ENCODE measurements at regions not wholly inside any gene's neighbourhood (a gene's known extent, or its start where the extent isn't known, plus 50 kb on each side); places are given as distances from the start of the nearest gene placed in this dataset.

DNA sequence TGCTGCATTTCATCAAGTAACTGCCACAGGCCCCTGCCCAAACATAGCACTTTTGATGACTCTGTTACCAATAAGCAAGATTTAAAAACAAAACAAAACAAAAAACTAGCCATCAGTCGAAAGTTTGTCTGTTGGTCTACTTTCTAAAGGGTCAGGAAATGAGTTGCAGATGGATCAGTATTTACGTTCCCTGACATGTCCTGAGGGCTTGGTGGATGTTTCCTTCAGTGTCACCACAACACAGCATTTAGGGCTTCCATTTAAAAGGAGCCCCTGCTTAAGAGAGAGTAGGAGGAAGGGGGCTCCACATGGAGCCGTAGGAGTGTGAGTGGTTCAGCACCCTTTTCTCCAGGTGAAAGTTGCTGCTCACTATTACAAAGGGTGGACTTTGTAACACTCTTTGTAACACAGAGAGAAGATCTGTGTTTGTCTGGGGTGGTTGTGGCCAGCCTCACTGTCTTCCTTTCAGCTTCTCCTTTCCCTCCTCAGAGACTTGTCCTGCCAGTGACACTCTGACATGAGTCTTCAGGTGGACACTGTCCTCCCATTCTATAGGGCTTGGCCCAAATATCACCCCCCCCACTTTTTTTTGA is 167.5 kb upstream of the PDE5A start:
- TF ChIP-seq, protein P1, sequence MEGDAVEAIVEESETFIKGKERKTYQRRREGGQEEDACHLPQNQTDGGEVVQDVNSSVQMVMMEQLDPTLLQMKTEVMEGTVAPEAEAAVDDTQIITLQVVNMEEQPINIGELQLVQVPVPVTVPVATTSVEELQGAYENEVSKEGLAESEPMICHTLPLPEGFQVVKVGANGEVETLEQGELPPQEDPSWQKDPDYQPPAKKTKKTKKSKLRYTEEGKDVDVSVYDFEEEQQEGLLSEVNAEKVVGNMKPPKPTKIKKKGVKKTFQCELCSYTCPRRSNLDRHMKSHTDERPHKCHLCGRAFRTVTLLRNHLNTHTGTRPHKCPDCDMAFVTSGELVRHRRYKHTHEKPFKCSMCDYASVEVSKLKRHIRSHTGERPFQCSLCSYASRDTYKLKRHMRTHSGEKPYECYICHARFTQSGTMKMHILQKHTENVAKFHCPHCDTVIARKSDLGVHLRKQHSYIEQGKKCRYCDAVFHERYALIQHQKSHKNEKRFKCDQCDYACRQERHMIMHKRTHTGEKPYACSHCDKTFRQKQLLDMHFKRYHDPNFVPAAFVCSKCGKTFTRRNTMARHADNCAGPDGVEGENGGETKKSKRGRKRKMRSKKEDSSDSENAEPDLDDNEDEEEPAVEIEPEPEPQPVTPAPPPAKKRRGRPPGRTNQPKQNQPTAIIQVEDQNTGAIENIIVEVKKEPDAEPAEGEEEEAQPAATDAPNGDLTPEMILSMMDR (IDR thresholded peaks at IDR 0.05): no peak
- TF ChIP-seq POLR2A (IDR thresholded peaks at IDR 0.05): no peak
